Bone marrow (tissue), 2 donors: ENCODE measurements at regions not wholly inside any gene's neighbourhood (a gene's known extent, or its start where the extent isn't known, plus 50 kb on each side); places are given as distances from the start of the nearest gene placed in this dataset.
A peak's percentile ranks its signal among the peaks of the same experiment; 100 is the strongest.
"Not testable (repeated sequence)": the region's sequence is repeated elsewhere in the genome, so short reads cannot be mapped to it uniquely, and the experiment has no call there.

Experiments used
- DNase-seq, 2 donors: peaks; one replicate each; lab custom pipeline; 2025; lab: John Stamatoyannopoulos, UW

DNA sequence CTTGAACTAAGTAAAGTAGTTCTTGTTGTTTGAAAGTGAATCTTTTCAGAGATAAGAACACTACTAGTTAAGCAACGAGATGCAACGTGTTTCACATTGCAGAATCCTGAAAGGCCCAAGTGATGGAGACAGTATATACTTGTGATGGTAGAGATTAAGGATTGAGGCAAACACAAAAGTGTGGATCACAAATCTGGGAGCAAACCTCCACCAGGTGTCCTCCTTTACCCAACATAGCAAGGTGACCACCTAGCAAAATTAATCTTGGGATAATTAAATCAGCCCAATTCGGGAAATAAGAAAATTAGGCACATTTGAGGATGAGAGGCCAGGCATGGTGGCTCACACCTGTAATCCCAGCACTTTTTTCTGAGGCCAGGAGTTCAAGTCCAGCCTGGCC lies 563.9 kb downstream of the DACH1 start:
- DNase-seq: no peak

DNA sequence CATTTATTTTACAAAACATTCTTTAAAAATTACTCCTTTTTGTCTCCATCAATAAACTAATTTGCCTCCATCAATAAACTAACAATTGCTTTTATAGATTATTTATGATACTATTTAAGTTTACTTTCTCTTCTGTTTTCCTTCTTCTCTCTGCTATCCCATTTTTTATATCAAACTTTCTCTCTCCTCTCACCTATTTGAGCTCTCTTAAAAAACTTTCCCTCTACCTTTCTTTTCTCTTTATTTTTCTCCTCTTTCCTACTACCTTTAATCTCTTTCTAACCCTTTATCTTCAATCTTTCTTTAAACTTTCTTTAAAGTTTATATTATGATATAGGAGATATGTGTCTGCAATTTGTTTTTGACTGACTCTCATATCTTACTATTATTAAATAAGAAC lies 566.4 kb downstream of the DACH1 start:
- DNase-seq: no peak

DNA sequence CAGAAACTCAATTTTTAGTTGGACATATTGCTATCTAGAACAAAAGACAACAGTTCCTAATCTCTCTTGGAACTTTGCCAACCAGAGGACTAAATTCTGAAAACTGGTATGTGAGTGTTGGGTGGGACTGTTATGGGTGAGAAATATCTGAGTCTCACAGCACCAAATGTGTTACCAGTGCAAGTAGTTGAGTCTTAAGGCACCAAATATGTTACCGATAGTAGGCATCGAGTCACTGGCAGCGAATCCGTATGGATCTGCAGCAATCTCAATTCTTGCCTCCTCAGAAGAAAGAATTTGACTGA lies 575.2 kb downstream of the DACH1 start:
- no peak for DNase-seq

DNA sequence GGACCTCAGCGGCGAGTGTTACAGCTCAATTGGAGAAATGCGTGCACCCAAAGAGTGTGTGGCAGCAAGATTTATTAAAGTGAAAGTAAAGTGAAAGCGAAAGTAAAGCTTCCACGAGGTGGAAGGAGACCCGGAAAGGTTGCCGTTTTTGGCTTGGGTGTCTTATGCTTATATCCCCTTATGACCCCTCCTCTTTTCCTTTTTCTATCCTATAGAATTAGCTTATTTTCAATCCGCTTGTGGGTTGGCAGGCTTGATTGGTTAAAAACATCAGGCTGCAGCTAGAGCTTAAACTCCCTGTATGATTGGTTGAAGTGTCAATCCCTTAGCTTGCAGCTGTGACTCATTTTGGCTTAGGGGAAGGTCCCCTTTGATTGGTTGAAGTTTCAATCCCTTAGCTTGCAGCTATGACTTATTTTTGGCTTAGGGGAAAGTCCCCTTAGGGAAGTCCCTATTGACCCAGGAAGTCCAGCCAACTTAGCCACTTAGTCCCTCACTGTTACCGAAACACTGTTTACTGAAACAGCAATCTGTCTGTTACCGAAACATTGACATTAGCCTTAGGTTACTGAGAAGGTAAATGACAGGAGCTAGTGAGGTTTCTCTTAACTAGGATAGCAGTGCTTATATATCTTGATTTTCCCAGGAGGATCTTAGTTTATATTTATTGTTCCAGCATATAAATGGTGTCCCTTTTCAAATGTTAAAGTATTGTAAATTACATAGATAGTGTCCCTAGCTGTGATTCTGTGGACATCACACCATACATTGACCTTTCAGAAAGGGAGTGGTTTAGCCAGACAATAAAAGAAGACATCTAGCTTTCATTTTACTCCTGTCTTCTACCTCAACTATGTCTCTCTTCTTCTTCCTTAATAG lies 575.8 kb downstream of the DACH1 start:
- peak in 1 of 2 donors; percentile 41 for DNase-seq

DNA sequence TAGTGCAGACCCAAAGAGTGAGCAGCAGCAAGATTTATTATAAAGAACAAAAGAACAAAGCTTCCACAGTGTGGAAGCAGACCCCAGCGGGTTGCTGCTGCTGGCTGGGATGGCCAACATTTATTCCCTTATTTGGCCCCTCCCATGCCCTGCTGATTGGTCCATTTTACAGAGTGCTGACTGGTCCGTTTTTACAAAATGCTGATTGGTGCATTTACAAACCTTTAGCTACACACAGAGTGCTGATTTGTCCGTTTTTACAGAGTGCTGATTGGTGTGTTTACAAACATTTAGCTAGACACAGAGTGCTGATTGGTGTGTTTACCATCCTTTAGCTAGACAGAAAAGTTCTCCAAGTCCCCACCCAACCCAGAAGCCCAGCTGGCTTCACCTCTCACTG lies 577.0 kb downstream of the DACH1 start:
- DNase-seq: not testable (repeated sequence)

DNA sequence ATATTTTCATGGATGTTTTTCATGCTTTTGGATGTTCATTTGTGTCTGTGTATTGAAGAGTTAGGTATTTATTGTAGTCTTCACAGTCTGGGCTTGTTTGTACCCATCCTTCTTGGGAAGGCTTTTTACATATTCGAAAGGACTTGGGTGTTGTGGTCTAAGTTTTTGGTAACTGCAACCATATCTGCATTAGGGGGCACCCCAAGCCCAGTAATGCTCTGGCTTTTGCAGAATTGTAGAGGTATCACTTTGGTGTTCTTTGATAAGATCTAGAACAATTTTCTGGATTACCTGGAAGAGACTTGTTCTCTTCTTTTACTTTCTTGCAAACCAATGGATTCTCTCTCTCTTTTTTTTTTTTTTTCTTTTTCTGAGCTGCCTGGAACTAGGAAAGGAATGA lies 581.3 kb downstream of the DACH1 start:
- no peak for DNase-seq

DNA sequence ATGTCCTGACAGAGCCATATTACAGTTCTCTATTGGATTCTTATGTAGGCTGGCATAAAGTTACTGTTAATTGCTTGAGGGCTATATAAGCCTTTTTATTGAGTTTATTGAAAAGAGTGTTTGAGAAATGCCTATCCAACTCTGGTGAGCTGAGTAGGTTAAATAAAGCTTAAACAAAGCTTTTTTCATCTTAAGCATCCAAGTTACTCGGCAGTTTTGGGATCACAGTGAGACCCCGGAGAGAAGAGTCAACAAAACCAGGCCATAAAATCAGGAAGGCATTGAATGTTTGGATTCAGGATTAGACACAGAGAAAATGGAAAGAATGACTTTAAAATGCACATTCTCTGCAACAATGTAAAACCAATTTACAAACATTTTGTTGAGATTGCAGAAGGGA lies 588.5 kb downstream of the DACH1 start:
- no peak for DNase-seq

DNA sequence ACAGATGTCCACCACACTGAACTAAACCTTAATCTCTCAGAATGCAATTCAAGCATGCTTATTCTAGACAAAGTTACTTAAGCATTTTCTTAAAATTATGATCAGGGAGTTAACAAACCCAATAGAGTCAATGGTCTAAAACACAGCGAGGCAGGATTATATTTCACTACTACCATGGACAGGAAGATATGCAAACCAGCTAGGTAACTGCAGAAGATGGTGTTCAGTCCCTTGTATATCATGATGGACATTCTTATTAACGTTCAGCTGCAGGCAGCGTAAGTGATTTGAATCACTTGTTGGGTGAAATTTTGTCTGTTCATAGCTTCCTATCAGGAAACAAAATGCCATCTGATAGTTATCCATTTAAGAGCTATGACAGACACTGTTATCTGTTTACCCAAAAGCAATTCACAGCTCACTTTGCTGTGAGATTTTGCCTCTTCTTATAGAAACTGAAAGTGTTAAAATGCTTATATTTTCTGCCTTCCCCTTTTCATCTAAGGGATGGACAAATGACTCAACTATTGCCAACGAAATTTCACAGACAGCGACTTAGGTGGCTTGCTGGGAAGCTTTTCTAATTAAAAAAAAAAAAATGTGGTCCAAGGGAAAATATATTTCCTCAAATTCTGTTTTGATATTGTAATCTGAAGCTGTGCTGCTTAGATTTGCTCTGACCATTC lies 591.9 kb downstream of the DACH1 start:
- no peak for DNase-seq

DNA sequence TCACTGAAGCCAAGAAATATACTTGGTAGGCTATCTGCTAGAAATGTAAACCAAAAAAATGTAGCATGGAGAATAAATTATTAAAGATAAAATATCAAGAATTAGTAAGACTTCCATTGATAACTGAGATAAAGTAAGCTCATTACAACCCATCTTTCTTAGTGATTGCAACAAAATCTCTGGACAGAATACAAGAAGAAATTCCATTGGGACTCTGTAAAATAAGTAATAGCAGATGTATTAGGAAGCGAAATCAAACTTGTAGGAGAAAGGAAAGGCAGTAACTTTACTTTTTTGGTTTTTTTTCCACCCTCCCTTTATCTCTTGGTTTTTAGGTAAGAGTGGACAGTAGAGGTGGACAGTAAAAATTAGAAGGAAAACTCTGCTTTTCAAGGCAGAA lies 605.7 kb downstream of the DACH1 start:
- no peak for DNase-seq

DNA sequence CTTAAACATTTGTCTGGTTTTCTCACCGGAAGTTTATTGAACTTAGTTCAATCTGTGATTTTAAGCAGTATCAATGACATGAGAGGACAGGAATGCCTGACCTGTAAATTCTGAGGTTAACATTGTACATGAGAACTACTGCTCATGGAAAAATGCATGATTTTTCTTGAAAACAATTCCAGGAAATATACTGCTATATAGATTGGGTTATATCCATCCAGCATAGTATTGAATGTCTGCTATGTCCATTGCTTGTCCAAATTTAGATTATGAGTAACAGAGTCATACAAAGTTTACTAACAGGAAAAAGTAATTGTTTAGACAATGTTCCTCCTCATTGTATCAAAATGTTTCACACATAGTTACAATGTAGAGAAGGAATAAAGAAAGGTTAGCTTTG lies 606.8 kb downstream of the DACH1 start:
- DNase-seq: no peak

DNA sequence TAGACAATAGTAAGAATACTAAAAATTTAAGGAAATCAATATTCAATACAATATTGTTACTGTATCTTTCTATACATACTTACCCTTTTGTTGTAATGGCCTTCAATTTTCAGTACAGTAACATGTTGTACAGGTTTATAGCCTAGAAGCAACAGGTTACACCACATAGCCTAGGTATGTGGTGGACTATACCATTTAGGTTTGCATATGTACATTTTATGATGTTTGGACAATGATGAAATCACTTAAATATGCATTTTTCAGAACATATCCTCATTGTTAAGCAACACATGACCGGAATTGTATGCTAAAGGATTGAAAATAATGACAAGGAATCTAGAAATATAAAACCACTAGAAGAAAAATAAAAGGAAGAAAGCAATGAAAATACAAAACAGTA lies 611.4 kb downstream of the DACH1 start:
- no peak for DNase-seq

DNA sequence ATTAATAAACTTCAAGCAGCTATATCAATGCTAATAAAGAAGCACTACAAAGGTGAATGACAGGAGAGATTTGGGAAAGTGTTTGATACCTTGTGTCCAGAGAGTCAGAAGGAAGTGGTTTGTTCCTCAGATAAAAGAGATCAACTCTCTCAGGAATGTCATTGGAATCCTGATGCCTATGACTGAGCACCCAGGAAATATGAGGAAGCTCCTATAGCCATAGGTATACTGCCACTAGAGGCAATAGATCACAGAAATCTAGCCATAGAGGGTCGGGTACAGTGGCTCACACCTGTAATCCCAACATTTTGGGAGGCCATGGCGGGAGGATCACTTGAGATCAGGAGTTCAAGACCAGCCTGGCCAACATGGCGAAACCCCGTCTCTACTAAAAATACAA lies 612.6 kb downstream of the DACH1 start:
- DNase-seq: no peak

DNA sequence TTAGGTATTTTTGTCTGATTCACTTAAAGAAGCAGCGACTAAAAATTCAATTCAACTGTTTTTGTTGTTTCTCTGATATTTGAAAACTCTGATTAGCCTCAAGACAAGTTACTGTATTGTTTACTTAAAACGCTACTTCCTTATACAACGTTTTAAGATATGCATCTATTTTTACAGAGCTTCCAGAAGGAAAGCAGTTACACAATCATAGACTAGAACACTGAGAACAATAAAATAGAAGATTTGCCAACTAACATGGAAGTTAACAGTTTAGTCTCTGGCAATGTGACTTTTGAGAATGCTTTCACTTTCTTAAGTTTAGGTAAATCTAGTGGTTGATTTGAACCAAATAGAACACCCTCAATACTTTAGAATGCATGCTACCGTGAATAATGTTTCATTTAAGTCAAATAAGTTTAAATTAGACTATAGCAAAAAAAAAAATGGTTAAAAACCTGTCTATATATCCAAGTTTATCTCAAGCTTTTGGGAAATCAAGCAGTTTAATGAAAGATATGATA lies 614.8 kb downstream of the DACH1 start:
- no peak for DNase-seq

DNA sequence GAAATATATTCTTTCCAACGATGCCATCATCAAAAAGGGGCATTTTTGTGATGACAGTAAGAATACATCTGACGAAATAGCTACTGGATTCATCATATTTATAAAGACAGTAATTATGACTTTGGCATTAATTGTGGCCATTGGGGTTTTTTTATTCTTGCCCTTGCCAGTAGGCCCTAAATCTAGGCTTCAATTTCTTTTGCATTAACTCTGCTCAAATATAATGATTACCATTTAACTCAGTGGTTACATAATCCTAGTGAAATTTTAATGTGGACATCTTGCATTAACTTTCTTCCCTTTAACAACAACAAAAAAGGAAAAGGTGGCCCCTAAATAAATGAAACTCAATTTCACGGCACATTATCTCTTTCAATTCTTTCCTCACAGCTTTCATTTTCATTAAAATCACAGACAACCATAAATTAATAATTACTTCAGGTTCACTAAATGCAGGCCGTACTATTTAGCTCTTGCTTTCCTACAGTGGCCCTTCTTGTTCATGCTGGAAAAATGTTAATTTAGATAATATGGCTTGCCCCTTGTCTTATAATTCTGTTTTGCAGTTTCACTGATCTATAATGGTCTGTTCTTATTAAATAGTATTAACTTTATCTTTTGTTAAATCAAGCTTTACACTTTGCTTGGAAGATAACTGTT lies 615.6 kb downstream of the DACH1 start:
- no peak for DNase-seq

DNA sequence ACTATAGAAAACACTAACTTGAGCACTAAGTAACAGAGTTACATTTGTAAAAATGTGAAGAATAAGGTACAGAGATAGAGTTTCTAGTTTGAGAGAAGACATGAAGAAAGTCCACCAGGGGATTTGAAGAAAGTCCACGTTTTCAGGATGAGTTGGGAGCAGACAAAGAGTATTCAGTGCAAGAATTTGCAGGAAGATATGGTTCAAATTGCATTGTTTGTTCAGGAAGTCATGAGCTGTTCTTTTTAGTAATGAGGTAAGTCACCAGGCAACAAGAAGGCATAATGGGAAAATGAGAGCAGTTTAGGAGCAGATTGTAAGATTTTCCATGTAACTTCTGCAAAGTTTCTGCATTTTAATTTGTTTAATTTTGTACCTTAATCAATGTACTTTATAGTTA lies 618.0 kb downstream of the DACH1 start:
- DNase-seq: no peak

DNA sequence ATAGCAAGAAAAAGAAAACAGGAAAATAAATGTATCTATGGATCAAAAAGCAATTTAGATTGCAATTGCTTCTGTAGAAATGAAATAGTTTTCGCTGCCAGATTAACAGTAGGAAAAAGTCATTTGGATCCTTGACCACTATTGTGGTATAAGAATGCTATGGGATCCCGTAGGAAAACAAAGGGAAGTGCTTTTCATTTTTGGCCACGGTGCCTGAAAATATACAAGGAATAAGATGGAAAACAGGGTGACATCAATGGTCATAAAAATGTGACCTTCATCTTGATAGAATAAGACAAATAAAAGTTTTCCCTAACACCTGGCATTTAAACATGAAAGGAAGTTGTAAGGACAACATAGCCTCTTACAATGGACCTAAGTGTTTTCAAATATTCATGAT lies 622.8 kb downstream of the DACH1 start:
- DNase-seq: no peak

DNA sequence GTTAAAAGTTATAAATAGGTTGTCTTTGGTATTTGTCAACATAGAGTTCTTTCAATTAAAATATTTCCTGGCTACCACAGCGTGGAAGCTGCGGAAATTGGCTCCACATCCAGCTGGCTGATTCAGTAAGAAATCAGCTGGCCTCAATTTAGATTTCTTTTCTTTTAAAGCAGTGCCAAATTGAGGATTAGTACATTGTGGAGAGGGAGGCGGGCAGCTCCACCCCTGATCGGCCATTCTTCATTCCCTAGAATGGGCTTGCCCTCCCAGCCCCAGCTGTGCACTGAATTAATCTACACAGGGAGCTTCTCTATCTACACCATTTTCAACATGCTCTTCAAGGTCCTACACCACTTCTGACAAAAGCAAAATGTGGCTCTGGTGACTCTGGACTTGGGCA lies 624.8 kb downstream of the DACH1 start:
- no peak for DNase-seq

DNA sequence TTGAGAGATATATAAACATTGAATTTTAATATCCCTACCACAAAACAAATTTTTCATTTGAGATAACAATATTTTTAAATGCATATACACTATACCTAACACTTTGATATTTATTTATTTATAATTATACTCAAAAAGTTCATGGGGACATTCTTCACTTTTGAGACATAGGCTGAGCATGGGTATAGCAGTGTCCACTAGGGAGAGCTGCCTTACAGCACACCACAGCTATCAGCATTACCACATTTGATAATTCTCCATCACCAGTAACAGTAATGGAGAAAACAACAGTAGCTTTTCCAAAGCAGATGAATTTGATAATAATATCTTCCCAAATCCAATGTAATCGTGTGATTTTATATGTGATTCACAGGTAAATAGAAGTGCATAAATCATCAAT lies 626.1 kb downstream of the DACH1 start:
- no peak for DNase-seq

DNA sequence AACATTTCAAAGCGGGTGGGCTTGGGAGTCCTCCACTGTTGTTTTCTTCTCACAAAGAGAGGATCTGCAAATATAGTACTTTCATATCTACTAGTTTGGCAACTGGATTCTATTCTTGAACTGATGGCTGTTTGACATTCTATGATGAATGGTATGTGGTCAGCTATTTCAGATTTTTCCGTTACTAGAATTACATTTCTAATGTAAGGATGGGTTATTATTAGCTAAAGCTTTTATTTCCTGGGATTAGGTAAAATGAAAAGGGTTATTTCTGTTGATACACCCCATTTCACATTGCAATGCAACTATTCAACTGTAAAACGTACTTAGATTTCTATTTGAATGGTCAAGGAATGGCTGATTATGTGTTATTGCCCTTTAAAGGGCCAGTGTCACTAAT lies 629.7 kb downstream of the DACH1 start:
- no peak for DNase-seq

DNA sequence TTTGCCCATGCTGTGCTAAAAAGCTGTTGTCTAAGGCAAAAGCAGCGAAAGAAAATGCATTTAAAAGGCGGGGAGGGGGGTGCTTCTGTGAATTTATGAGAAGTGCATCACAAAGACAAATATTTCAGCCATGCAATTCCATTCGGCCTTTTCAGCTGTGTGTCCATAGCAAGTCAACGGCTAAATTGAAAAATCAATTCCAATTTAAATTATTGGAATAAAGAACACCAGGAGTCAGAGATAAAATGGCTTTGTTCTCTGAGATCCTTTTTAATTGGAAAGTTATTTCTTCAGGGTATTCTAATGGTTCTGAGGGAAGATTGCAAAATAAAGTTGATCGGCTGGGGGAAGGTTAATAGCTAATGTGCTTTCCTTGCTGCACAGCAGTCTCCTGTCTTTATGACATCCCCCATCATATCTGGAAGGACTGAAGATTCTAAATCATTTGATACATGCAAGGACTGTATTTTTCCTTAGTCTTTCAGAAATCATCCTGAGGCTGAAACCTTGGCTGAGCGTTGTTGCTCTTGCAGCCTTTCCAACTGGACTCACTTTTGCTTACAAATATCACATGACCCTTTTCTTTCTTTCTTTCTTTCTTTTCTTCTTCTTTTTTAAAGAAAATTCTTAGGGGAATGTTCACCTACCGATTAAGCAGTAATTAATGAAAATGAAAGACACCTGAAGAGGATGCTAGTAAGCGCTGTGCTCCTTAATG lies 647.1 kb downstream of the DACH1 start:
- no peak for DNase-seq

DNA sequence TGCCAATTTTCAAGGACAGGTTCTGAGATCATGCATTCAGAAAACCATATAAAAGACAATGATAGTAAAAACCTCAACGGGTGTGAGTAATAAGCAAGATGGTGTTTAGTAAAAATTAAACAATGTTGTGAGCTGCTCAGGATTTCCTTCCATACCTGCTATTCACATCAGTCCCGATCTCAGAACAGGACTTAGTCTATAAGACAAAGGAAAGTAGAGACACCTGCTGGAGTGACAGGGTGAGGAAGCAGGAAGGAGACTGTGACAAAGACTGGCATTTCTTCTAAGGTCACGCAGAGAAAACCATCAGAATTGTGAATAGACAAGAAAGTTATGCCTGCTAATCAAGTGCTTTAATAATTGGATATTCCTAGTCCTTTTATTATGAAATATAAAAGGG lies 648.0 kb downstream of the DACH1 start:
- no peak for DNase-seq

DNA sequence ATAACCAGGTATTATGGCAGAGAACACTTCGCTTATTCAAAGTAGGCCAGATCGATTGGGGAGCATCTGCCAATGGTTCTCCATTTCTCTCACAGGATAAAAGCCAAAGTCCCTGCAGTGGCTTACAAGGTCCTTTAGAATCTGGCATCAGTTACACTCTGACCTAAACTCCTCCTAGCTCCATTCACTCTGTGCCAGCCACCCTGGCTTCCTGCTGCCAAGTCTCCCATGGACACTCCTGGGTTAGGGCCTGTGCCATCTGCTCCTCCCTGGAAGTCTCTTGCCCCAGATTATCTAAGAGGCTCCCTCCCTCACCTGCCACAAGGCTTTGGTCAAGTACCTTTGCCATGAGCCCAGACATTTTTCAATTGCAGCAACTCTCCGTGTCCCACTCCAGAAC lies 649.2 kb downstream of the DACH1 start:
- no peak for DNase-seq
